SK-N-SH treated with all-trans-retinoic acid at 6 μM for 48 hours (cell line): ENCODE measurements at regions not wholly inside any gene's neighbourhood (a gene's known extent, or its start where the extent isn't known, plus 50 kb on each side); places are given as distances from the start of the nearest gene placed in this dataset.

ENCODE experiments used
- CREB5 ChIP-seq: fragments of 250-450 bp; sonication (Bioruptor Pico); IDR thresholded peaks from 2 replicates; pipeline ENCODE4 v1.5.1; 2020; ENCODE audit warnings: low read depth, mild to moderate bottlenecking, moderate library complexity
- SNAI2 ChIP-seq: fragments of 250-450 bp; sonication (Bioruptor Pico); IDR thresholded peaks from 2 replicates; pipeline ENCODE4 v1.5.0; 2020; ENCODE audit warnings: mild to moderate bottlenecking, moderate library complexity
- TCF4 ChIP-seq: fragments of 250-450 bp; sonication (Bioruptor Pico); IDR thresholded peaks from 2 replicates; pipeline ENCODE4 v1.8.0; 2021; ENCODE audit warnings: mild to moderate bottlenecking, moderate library complexity, borderline replicate concordance
- ZFP30 ChIP-seq: fragments of 450-650 bp; formaldehyde crosslinking; IDR thresholded peaks from 2 replicates; pipeline ENCODE4 v1.5.0; 2022; ENCODE audit warnings: mild to moderate bottlenecking, moderate library complexity
- ZNF8 ChIP-seq: fragments of 450-650 bp; formaldehyde crosslinking; IDR thresholded peaks from 2 replicates; pipeline ENCODE4 v1.5.0; 2020; ENCODE audit warnings: mild to moderate bottlenecking, moderate library complexity

- TF ChIP-seq SNAI2 (CRISPR knock-in tag): no peak
- no peak for TF ChIP-seq ZNF8
- no peak for TF ChIP-seq TCF4
- no peak for TF ChIP-seq CREB5 (CRISPR knock-in tag)
- TF ChIP-seq ZFP30: no peak
Measured at GRCh38 chr6:145267076-145267867, 468.0 kb downstream of the EPM2A start.
